Parathyroid adenoma (tissue), 2 donors: ENCODE measurements at regions not wholly inside any gene's neighbourhood (a gene's known extent, or its start where the extent isn't known, plus 50 kb on each side); places are given as distances from the start of the nearest gene placed in this dataset.
A peak's percentile ranks its signal among the peaks of the same experiment; 100 is the strongest.

Experiments
- H2AFZ ChIP-seq: fragments of 300-600 bp; sonication (generic); one replicate; pipeline ENCODE4 v1.7.0; 2017; ENCODE audit warnings: antibody characterized with exemption, mild to moderate bottlenecking
- H3K27ac ChIP-seq: fragments of 300-600 bp; sonication (generic); one replicate; pipeline ENCODE4 v1.7.0; 2017
- H3K27me3 ChIP-seq: fragments of 300-600 bp; sonication (generic); one replicate; pipeline ENCODE4 v1.7.0; 2017; ENCODE audit warnings: low read length; ENCODE audit not compliant: control insufficient read depth, insufficient read depth
- H3K36me3 ChIP-seq: fragments of 300-600 bp; sonication (generic); one replicate; pipeline ENCODE4 v1.7.0; 2017; ENCODE audit warnings: low read length; ENCODE audit not compliant: control insufficient read depth, insufficient read depth
- H3K4me1 ChIP-seq: fragments of 300-600 bp; sonication (generic); one replicate; pipeline ENCODE4 v1.7.0; 2017; ENCODE audit warnings: control low read depth
- H3K4me2 ChIP-seq: fragments of 300-600 bp; sonication (generic); one replicate; pipeline ENCODE4 v1.7.0; 2017; ENCODE audit warnings: low read length
- H3K4me3 ChIP-seq: fragments of 300-600 bp; sonication (generic); one replicate; pipeline ENCODE4 v1.7.0; 2017; ENCODE audit warnings: low read depth, low read length
- H3K79me2 ChIP-seq: fragments of 300-600 bp; sonication (generic); one replicate; pipeline ENCODE4 v1.7.0; 2017; ENCODE audit warnings: control low read depth
- H3K9ac ChIP-seq: fragments of 300-600 bp; sonication (generic); one replicate; pipeline ENCODE4 v1.7.0; 2017; ENCODE audit warnings: mild to moderate bottlenecking
- H3K9me3 ChIP-seq: fragments of 300-600 bp; sonication (generic); one replicate; pipeline ENCODE4 v1.7.0; 2017; ENCODE audit warnings: low read length; ENCODE audit not compliant: control insufficient read depth
- TF ChIP-seq, protein P1 (sequence below): fragments of 300-600 bp; sonication (generic); IDR thresholded peaks from one replicate; pipeline ENCODE4 v1.7.0; 2017; ENCODE audit warnings: antibody characterized with exemption, mild to moderate bottlenecking
- donor health status: primary hyperparathyroidism.

DNA sequence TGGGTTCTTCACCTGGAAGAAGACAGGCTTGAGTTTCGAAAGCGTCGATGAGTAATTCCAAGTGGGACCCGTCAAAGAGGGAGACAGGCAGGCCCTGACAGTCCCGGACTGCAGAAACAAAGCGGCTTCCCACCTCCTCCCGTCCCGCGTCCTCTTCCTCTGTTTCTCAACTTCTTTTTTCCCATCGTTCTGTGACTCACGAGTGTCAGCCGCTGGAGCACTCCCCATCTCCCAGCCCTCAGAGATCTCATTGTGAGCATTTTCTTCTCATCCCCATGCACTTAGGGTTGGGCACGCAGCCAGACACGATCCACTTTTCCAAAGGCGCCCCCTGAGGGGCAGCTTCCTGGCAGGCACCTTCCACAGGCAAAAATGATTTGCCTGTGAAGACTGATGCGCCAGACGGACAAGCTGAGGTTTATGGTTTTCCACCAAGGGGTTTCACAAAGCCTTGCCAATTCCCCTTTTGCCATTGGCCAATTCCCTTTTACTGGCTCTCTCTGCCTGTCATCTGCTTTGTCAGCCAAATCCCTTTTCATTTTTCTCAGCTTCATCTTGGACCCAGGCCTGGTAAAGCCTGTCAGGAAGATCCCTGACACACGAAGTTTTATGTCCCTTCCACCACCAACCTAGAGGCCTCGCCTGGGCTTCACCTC lies 86.5 kb upstream of the ANKRD55 start:
- H2AFZ ChIP-seq: no peak overlapping the region
- no peak overlapping the region for H3K4me2 ChIP-seq
- no peak overlapping the region for H3K9ac ChIP-seq
- H3K79me2 ChIP-seq: no peaks in the 10 kb centered on the region
- no peaks in the 10 kb centered on the region for H3K36me3 ChIP-seq
- H3K27me3 ChIP-seq: no peaks in the 10 kb centered on the region
- H3K9me3 ChIP-seq: no peaks in the 10 kb centered on the region
- no peak overlapping the region for H3K4me3 ChIP-seq
- TF ChIP-seq, protein P1, sequence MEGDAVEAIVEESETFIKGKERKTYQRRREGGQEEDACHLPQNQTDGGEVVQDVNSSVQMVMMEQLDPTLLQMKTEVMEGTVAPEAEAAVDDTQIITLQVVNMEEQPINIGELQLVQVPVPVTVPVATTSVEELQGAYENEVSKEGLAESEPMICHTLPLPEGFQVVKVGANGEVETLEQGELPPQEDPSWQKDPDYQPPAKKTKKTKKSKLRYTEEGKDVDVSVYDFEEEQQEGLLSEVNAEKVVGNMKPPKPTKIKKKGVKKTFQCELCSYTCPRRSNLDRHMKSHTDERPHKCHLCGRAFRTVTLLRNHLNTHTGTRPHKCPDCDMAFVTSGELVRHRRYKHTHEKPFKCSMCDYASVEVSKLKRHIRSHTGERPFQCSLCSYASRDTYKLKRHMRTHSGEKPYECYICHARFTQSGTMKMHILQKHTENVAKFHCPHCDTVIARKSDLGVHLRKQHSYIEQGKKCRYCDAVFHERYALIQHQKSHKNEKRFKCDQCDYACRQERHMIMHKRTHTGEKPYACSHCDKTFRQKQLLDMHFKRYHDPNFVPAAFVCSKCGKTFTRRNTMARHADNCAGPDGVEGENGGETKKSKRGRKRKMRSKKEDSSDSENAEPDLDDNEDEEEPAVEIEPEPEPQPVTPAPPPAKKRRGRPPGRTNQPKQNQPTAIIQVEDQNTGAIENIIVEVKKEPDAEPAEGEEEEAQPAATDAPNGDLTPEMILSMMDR: no peak
- H3K27ac ChIP-seq: no peak overlapping the region
- no peaks in the 10 kb centered on the region for H3K4me1 ChIP-seq

DNA sequence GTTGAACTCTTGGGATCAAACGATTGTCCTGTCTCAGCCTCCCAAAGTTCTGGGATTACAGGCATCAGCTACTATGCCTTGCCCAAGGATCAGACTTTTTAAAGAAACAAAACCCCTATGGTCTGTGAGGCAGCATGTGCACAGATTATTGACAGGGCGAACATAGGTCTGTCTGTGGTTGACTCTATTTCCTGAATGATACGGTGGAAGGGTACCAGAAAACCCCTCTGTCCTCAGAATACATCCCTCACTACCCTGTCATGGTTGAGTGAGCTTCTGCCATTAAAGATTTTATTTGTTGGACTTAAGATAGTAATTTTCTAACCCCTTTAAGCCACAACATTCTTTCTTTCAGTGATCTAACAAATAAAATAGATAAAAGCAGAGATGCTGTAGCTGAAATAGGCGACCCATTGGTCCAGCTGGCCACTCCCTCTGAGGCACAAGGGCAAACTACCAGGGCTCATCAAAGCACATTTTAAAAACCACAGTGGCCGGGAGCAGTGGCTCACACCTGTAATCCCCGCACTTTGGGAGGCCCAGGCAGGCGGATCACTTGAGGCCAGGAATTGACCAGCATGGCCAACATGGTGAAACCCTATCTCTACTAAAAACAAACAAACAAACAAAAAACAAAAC lies 84.9 kb upstream of the ANKRD55 start:
- no peak overlapping the region for H2AFZ ChIP-seq
- TF ChIP-seq, protein P1: no peak
- no peaks in the 10 kb centered on the region for H3K79me2 ChIP-seq
- no peaks in the 10 kb centered on the region for H3K9me3 ChIP-seq
- no peak overlapping the region for H3K27ac ChIP-seq
- no peak overlapping the region for H3K9ac ChIP-seq
- H3K4me1 ChIP-seq: no peaks in the 10 kb centered on the region
- no peaks in the 10 kb centered on the region for H3K36me3 ChIP-seq
- no peaks in the 10 kb centered on the region for H3K27me3 ChIP-seq
- H3K4me2 ChIP-seq: no peak overlapping the region
- no peak overlapping the region for H3K4me3 ChIP-seq

DNA sequence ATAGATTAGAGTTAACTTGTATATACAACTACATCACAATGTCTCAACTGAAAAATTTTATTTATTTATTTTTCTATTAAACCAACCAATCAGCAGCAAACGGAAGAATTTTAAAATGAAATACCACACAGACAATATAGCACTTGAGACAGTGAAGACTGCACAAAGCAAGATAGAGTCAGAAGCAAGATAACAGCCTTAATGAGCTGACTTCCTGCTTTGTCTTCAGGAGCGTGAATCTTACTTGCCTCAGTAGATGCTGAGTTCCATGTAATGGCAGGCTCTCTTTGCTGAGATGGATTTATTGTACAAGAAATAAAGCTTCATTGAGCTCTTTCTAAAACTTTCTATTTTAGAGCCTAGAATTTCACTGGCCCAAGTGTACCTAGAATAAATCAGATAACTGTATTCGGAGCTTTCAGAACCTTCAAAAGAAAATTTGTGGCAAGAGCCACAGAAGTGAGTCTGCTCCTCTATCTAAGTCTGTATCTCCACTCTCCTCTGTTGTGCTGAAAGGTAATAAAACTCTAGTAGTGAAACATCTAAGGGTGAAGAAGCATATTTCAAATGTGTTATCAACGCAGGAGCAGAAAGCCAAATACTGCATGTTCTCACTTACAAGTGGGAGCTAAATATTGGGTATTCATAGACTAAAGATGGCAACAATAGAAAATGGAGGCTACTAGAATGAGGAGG lies 83.3 kb upstream of the ANKRD55 start:
- Histone ChIP-seq H3K36me3 (no peaks in the 10 kb centered on the region), H3K9ac (no peak overlapping the region), H2AFZ (no peak overlapping the region), H3K9me3 (no peaks in the 10 kb centered on the region), H3K4me1 (no peaks in the 10 kb centered on the region), H3K4me2 (no peak overlapping the region), H3K79me2 (no peaks in the 10 kb centered on the region), H3K27ac (no peak overlapping the region), H3K4me3 (no peak overlapping the region), H3K27me3 (no peaks in the 10 kb centered on the region)
- TF ChIP-seq, protein P1: no peak

DNA sequence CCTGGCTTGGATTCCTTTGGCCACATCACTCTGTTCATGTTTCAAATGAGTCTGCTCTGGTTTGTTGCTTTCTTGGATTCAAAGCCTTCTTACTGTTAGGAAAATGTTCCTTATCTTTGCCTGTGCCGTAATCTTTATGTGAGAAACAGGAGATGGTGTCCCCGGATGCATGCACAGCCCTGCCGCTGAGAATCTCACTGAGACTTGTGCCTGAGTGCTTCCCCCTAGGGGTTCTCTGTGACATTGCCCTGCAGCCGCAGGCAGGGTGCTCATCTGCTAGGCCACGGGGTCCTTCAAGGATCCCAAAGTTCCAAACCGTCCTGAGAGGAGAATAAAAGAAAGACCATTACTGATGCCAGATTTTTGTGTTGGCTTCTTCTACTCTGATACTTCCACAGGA lies 81.4 kb upstream of the ANKRD55 start:
- no peaks in the 10 kb centered on the region for H3K9me3 ChIP-seq
- no peaks in the 10 kb centered on the region for H3K27me3 ChIP-seq
- H3K4me3 ChIP-seq: no peak overlapping the region
- peak overlapping the region; percentile 14 for H2AFZ ChIP-seq
- no peaks in the 10 kb centered on the region for H3K4me1 ChIP-seq
- TF ChIP-seq, protein P1: peak; percentile 85
- no peak overlapping the region for H3K9ac ChIP-seq
- H3K4me2 ChIP-seq: no peak overlapping the region
- no peak overlapping the region for H3K27ac ChIP-seq
- H3K79me2 ChIP-seq: no peaks in the 10 kb centered on the region
- H3K36me3 ChIP-seq: no peaks in the 10 kb centered on the region
